HG03575 (cell line): ENCODE measurements at regions not wholly inside any gene's neighbourhood (a gene's known extent, or its start where the extent isn't known, plus 50 kb on each side); places are given as distances from the start of the nearest gene placed in this dataset.

Source experiments
- ATAC-seq: cut with Tn5 transposase; IDR thresholded peaks from one replicate; pipeline ENCODE4 v1.9.1; 2021; ENCODE audit not compliant: unreplicated experiment, insufficient number of reproducible peaks, low FRiP score; ENCODE audit errors: extremely low read depth

- ATAC-seq = peak; percentile 85
Observed at GRCh38 chr7:21364801-21365271, 63.0 kb upstream of the SP4 start.

- ATAC-seq = no peak
Observed at GRCh38 chr7:21365866-21366624, 61.8 kb upstream of the SP4 start.

GRCh38 chr7:21367081-21367480 lies 60.8 kb upstream of the SP4 start:
- no peak for ATAC-seq

- ATAC-seq = no peak
Observed at GRCh38 chr7:21367537-21367936, 60.3 kb upstream of the SP4 start.

GRCh38 chr7:21368317-21368716 lies 59.6 kb upstream of the SP4 start:
- ATAC-seq = no peak

- ATAC-seq = no peak
Observed at GRCh38 chr7:21370283-21370982, 57.5 kb upstream of the SP4 start.

GRCh38 chr7:21371360-21371759 lies 56.5 kb upstream of the SP4 start:
- peak; percentile 47 for ATAC-seq

- ATAC-seq = no peak
Observed at GRCh38 chr7:21373031-21373430, 54.9 kb upstream of the SP4 start.

- ATAC-seq = no peak
Observed at GRCh38 chr7:21374134-21374533, 53.7 kb upstream of the SP4 start.

GRCh38 chr7:21377545-21377944 lies 50.3 kb upstream of the SP4 start:
- ATAC-seq = no peak
